RKO (cell line): ENCODE measurements at regions not wholly inside any gene's neighbourhood (a gene's known extent, or its start where the extent isn't known, plus 50 kb on each side); places are given as distances from the start of the nearest gene placed in this dataset.

ENCODE experiments used
- DNase-seq: peaks from one replicate; pipeline ENCODE4 v3.0.0-alpha.2; 2016; ENCODE audit warnings: low spot score

DNA sequence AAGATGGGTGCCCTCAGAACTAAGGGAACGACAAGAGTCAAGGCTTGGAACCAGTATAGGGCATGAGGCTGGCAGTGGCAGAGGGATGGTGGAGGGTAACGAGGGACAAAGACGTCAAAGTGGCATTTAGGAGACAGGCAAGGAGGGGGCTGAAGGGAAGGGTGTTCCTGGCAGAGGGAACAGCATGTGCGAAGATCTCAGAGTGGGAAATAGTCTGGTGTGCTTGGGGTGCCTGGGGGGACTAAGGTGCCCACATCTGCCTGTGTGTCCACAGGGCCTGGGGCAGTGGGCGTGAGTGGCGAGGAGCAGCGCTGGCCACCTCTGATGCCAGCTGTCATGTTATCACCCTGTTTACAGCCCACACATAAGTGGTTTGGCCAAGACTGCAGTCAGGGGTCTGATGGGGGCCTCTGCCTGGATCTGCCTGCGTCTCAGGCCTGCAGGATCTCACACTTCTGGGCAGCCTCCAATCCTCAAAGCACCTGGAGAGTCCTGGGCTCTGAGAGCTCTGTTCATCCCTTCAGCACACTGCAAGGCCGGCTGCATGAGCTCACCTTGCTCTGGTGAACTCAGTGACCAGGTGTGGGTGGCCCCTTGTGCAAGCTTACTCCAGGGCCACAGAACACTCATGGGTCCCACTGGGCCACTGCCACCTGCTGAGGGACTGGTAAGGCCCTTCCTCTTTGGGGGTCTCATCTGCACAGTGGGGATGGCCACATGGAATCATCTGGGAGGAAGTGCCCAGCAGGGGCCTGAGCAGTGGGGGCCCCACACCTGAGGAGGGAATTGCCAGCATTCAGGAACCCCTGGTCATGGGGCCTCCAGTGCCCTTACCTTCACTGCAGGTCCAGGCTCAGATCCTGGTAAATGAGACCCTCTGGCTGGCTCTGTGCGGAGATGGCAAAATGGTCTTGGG, 89.7 kb upstream of the SHISAL1 start:
- no peak for DNase-seq

DNA sequence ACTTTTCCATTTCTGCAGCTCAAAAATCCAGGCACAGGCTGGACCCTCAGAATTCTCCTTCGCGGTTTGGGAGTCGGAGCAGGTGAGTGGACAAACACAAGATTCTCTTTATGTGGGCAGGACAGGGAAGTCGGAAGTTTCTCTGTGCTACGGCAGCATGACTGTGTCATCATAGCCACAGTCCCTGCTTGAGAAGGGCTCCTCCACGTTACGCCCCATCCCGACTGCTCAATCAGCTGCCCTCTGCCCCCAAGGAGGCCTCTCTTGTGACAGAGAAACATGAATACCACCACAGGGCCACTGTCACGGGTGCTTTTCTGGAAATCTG, 89.0 kb upstream of the SHISAL1 start:
- DNase-seq, result no peak

- no peak for DNase-seq
Observed at GRCh38 chr22:44400763-44401060, 88.0 kb upstream of the SHISAL1 start.

GRCh38 chr22:44399906-44400762, 87.4 kb upstream of the SHISAL1 start:
- DNase-seq, result no peak

DNA sequence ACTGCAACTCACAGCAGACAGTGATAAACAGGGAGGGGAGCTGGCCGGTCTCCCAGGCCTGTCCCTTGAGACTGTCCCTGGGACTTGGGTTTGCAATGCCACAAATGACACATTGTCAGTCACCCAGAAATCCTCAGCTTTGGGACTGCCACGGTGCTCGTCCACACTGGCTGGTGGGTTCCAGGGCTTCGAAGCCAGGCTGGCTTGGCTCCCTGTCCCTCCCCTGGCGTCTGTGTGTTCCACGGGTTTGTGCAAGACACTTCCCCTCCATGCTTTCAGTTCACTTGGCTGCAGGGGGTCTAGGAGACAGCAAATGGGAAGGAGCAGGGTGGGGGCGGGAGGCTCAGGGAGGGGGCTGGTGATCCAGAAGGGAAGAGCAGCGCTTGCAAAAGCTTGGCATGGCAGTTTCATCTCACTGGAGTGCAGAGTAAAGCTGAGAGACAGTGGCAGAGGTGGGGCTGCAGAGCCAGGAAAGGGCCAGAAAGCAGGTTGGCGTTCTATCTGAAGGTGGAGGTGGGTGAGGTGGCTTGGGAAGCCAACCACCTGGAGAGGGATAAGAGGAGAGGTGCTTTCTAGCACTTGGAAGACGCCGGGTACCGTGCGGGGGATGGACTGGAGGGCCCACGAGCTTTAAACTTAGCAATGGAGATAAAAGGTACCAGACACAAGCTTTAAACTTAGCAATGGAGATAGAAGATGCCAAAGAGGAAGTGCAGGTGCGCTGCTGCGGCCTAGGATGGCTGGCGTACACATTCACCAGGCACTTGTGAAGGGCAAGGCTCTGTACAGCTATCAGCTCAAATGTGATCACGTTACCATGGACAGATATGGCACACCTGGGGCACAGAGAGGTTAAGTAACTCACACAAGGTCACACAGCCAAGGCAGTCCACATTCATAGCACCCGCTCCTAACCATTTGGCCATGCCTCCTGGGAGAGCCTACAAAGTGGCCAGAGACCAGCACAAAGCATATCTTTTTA, 86.4 kb upstream of the SHISAL1 start:
- DNase-seq, result no peak

DNA sequence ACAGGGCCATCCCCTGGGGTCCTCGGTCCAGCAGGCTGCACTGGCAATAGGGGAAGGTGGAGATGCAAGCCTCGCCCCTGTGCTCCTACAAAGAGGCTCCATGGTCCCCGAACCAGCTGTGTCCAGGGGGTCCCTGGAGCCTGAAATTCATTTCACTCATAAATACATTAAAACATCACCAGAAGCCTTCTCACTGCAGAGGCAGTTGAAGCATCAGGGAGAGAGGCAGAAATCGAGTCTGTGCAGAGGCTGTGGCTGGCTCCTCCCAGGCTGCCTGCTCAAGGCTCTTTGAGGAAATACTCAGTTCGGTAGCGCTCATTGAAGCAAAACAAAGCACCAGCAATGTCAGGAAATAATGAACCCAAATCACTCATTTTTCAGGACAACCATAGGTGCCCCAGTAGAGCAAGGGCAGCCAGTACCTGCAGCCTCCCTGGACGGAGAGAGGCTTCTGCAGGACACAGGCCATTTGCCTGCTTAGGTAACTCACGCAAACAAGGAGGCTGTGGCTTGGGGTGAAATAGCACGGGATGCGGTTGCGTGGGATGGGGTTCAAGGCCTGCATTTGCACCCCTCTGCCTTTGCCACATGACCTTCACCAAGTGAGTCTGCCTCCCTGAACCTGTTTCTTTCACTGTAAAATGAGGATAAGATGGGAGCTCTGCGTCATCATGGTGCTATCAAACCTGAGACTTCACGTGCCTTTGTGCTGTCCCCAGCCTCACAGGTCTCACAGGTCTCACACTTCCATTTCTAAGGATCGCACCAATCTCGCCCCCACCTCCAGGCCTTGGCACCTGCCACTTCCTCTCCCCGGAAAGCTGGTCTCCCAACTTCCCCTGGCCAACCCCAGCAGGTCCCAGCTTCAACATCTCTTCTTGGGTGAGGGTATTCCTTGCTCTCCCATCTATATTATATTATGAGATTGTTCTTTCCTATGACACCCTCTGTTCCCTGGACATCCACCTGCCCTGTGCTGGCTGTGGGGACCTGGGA, 84.3 kb upstream of the SHISAL1 start:
- DNase-seq, result no peak

DNA sequence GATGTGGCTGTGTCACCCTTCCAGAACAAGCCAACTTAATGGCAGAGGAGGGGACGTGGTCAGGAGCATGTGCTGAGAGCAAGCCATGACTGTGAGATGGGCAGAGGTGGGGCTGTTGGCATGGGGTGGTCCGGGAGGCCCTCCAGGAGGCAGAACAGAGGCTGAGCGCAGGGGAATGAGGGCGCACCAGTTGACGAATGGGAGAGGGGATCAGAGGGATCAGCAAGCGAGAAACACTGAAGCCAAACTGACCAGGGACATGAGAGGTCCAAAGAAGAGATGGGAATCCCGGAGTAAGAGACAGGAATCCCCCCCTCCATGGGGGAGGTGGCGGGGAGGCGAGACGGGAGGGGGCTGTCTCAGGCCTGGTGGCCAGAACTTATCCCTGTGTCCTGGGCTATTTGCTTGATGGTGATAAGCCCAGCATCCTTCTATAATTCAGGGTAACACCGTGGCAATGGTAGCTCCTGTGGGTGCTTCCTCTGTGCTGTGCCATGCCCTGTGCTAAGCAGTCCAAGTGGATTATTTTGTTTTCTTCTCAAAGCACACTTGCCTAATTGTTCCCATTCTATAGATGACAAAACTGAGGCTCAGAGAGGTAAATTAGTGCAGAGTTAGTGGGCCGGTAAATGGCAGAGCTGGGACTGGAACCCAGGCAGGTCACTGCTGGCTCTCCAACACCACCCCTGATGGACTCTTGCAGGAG, 83.4 kb upstream of the SHISAL1 start:
- no peak for DNase-seq

GRCh38 chr22:44395118-44396005, 82.6 kb upstream of the SHISAL1 start:
- DNase-seq, result no peak

DNA sequence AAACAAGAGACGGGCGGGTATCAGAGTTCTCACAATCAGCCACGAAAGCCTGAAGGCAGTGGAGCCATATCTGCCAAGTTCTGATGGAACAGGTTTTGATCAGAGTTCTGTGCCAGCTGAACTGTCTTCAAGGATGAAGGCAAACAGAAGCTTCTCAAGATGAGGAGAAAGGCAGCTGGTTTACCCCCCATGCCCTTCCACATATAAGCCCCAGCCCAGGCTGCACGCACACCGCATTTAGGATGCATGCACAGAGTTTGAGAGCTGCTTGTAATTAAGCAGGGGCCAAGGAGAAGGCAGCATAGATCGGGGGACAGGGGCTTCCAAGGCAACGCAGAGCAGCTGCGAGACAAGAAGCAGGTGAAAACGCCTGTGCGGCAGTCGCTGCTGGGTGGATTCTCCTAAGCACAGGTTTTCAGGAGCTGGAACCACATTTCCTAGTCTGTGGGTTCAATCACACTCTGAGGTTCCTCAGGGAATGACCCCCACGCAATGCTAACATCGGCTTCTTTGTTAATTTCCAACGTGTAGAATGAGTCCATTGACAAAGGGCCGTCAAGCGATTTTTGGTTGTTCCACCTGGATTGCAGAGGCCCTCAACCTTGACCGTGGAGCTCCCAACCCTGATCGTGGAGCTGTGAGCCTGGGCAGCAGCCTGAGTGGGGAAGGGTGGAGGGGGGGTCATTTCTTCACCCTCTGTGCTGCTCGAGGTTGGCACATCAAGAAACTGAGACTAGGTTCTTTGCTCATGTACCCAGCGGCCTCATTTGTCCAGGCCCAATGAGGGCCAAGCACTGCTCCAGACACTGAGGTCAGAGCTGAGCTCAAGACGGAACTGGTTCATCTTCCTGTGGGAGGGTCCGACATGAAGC, 81.7 kb upstream of the SHISAL1 start:
- no peak for DNase-seq

DNA sequence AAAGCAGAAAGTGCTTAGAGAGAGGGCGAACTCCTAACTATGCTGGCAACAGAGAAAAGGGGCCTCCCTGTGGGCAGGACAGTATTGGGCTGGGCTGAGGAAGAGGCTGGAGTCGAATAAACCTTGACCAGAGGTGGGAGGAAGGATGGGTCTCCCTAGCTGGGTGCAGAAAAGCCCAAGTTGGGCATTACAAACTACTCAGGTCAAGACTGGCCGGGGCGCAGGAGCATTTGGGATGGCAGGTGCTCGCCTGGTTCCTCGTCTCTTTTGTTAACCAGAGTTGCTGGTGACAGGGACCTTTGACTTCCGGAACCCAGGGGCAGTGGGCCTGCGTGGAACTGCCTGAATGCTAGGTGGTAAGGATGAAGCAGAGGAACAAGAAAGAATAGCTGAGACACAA, 80.3 kb upstream of the SHISAL1 start:
- DNase-seq, result no peak

DNA sequence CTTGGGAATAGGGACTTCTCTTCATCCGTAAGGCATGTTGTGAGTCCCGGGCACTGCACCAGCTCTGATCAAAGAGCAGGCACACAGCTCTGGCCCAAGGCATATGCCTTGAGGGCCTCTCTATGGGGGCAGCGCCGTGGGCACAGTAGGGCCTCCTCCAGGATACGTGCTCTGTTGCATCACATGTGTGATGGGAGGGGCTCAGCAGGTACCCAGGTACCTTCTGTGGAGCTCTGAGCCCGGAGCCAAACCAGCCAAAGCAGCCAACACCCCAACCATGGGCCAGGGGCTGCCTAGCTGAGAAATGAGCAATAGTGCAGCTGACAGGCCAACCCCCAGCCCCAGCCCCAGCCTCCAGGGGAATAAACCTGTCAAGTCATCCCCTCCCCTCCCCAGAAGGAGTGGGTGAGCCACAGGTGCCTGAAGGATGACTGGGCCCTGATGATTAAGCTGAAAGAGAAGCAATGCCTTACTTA, 79.7 kb upstream of the SHISAL1 start:
- DNase-seq, result no peak

- DNase-seq, result no peak
Observed at GRCh38 chr22:44391481-44392445, 79.0 kb upstream of the SHISAL1 start.

- DNase-seq, result no peak
Observed at GRCh38 chr22:44391015-44391414, 78.3 kb upstream of the SHISAL1 start.

GRCh38 chr22:44390613-44390970, 77.8 kb upstream of the SHISAL1 start:
- DNase-seq, result no peak

DNA sequence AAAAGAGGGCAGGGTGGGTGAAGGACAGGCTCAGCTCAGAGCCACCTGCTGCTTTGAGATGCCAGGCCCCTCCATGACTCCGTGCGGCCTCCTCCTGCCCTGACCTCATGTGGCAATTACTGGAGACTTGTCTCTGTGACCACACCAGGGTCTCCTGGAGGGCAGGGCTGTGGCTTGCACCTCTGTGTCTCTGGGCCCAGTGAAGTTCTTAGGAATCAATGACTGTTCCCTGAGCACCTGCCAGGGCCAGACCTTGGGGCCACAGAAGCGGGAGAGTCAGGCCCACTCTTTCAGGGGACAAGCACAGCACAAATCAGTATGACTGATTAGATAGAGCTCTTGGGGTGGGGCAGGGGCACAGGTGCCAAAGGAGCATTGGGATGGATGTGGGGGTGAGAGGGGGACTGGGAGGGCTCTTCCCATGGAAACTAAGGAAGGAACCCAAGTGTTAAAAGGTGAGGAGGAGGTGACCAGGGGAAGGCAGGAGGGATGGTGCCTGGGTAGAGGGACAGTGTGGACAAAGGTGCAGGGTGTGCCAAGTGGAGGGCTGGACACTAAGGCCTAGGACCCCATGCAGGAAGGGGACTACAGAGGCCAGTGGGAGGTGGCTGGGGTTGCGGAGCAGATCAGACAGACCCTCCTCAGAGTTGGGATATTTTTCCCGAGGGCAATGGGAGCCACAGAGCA, 77.3 kb upstream of the SHISAL1 start:
- no peak for DNase-seq

DNA sequence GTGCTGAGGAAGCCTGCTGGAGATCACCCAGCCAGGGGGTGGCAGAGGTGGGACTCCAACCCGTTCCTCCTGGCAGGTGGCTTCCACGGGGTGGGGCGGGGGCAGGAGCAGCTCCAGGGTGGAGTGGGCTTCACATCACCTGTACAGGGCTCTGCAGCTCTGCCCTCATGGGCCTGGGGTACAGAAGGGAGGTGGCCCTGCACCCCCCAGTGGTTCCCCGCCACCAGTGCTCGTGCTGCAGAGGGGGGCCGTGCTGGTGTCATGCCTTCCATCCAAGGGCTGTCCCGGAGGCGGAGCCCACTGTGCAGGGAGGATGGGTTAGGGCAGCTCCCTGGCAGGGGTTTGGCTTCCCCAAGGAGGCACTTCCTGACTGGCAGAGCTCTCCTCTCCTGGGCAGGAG, 76.4 kb upstream of the SHISAL1 start:
- DNase-seq, result no peak
